Naive thymus-derived CD4-positive, alpha-beta T cell (primary cell): ENCODE measurements at regions not wholly inside any gene's neighbourhood (a gene's known extent, or its start where the extent isn't known, plus 50 kb on each side); places are given as distances from the start of the nearest gene placed in this dataset.

ENCODE experiments used
- ATAC-seq: fragments of 150-1000 bp; cut with Tn5 transposase; 2 replicates; pipeline ENCODE4 v1.10.0; 2021; ENCODE audit warnings: mild to moderate bottlenecking, moderate library complexity
- CTCF ChIA-PET: fragments of 350-600 bp; sonication (Branson Sonifier 250); formaldehyde crosslinking; loops from one replicate; lab custom pipeline; 2021; ENCODE audit warnings: antibody characterized with exemption; lab: Charles Lee
- POLR2A ChIA-PET: fragments of 350-600 bp; sonication (Branson Sonifier 250); formaldehyde crosslinking; loops from one replicate; lab custom pipeline; 2021; ENCODE audit warnings: antibody characterized with exemption, inconsistent platforms; lab: Charles Lee
- DNase-seq, 9 donors: peaks; one replicate each; pipeline versions ENCODE4 v3.0.0 to v3.0.0-alpha.2; 2020 to 2022; ENCODE audit warnings: mixed read lengths in 1 of 9
- H3K27ac ChIP-seq: one replicate; pipeline ENCODE4 v1.7.0; 2013; ENCODE audit warnings: mild to moderate bottlenecking, low read depth, low read length, moderate library complexity
- H3K27me3 ChIP-seq, 2 donors: one replicate each; pipeline ENCODE4 v1.7.0; 2013; ENCODE audit warnings: low read length in 2 of 2, mild to moderate bottlenecking in 2 of 2, moderate library complexity in 2 of 2; ENCODE audit not compliant: control insufficient read depth in 2 of 2, insufficient read depth in 2 of 2
- H3K36me3 ChIP-seq, 3 experiments: 1 replicate in 2 of 3; 2 replicates in 1 of 3; pipeline ENCODE4 v1.7.0; 2013; ENCODE audit warnings: low read length in 3 of 3, mild to moderate bottlenecking in 3 of 3, moderate library complexity in 1 of 3; ENCODE audit not compliant: insufficient read depth in 3 of 3, control insufficient read depth in 2 of 3
- H3K4me1 ChIP-seq, 2 donors: one replicate each; pipeline ENCODE4 v1.7.0; 2013; ENCODE audit warnings: low read length in 2 of 2, mild to moderate bottlenecking in 2 of 2, moderate library complexity in 1 of 2; ENCODE audit not compliant: control insufficient read depth in 2 of 2, insufficient read depth in 2 of 2
- H3K4me3 ChIP-seq: 2 replicates; pipeline ENCODE4 v1.7.0; 2013; ENCODE audit warnings: mild to moderate bottlenecking, low read length
- H3K9me3 ChIP-seq, 3 experiments: 1 replicate in 2 of 3; 2 replicates in 1 of 3; pipeline ENCODE4 v1.7.0; 2013; ENCODE audit warnings: low read length in 3 of 3; ENCODE audit not compliant: control insufficient read depth in 2 of 3
- H3K27ac Mint-ChIP-seq, 9 donors: one replicate each; pipeline ENCODE4 v1.8.0; 2020 to 2022; ENCODE audit warnings: mixed read lengths in 9 of 9, mild to moderate bottlenecking in 8 of 9, moderate library complexity in 5 of 9, inconsistent platforms in 2 of 9
- H3K27me3 Mint-ChIP-seq, 5 donors: one replicate each; pipeline ENCODE4 v1.8.0; 2021 to 2022; ENCODE audit warnings: mixed read lengths in 5 of 5, mild to moderate bottlenecking in 1 of 5
- H3K36me3 Mint-ChIP-seq, 5 donors: one replicate each; pipeline ENCODE4 v1.8.0; 2020 to 2022; ENCODE audit warnings: mixed read lengths in 5 of 5, mild to moderate bottlenecking in 3 of 5, inconsistent platforms in 1 of 5
- H3K4me1 Mint-ChIP-seq, 7 donors: one replicate each; pipeline ENCODE4 v1.8.0; 2020 to 2022; ENCODE audit warnings: mixed read lengths in 7 of 7, mild to moderate bottlenecking in 3 of 7, inconsistent platforms in 1 of 7
- H3K4me3 Mint-ChIP-seq, 10 donors: one replicate each; pipeline ENCODE4 v1.8.0; 2020 to 2022; ENCODE audit warnings: mild to moderate bottlenecking in 10 of 10, mixed read lengths in 10 of 10, moderate library complexity in 6 of 10, inconsistent platforms in 2 of 10
- H3K9me3 Mint-ChIP-seq, 11 donors: one replicate each; pipeline ENCODE4 v1.8.0; 2020 to 2022; ENCODE audit warnings: mixed read lengths in 11 of 11, mild to moderate bottlenecking in 4 of 11, inconsistent platforms in 1 of 11, moderate library complexity in 1 of 11
- intact Hi-C, 2 donors: fragments of 100-400 bp; cut with micrococcal nuclease; formaldehyde crosslinking; loops; one replicate each; pipeline ENCODE4 v1.15.1; 2023

GRCh38 chr7:21193895-21194294 lies 234.0 kb upstream of the SP4 start:
- H3K4me3 ChIP-seq = no peak overlapping the region
- H3K27me3 Mint-ChIP-seq = peaks cover 0 to 12% (median 3%) of the 10 kb centered on the region in 5 donors
- ATAC-seq = no peak
- CTCF ChIA-PET = no interaction called here
- no peaks in the 10 kb centered on the region for H3K36me3 ChIP-seq
- POLR2A ChIA-PET = no interaction called here
- intact Hi-C loops = no loop called here
- no peaks in the 10 kb centered on the region for H3K36me3 Mint-ChIP-seq
- no peaks in the 10 kb centered on the region for H3K9me3 ChIP-seq
- DNase-seq = no peak
- H3K4me1 ChIP-seq = no peaks in the 10 kb centered on the region
- H3K4me3 Mint-ChIP-seq = no peak overlapping the region
- no peak overlapping the region for H3K27ac Mint-ChIP-seq
- peaks cover 0 to 5% (median 0%) of the 10 kb centered on the region in 7 donors for H3K4me1 Mint-ChIP-seq
- H3K9me3 Mint-ChIP-seq = peaks cover 0 to 5% (median 0%) of the 10 kb centered on the region in 11 donors
- no peaks in the 10 kb centered on the region for H3K27me3 ChIP-seq
- no peak overlapping the region for H3K27ac ChIP-seq

- Histone ChIP-seq H3K36me3 (no peaks in the 10 kb centered on the region), H3K27ac (no peak overlapping the region), H3K27me3 (no peaks in the 10 kb centered on the region), H3K9me3 (no peaks in the 10 kb centered on the region), H3K4me1 (no peaks in the 10 kb centered on the region), H3K4me3 (no peak overlapping the region)
- intact Hi-C loops = no loop called here
- CTCF ChIA-PET = no interaction called here
- Mint-ChIP-seq H3K27me3 (peaks cover 0 to 3% (median 0%) of the 10 kb centered on the region in 5 donors), H3K4me1 (peaks cover 0 to 5% (median 0%) of the 10 kb centered on the region in 7 donors), H3K4me3 (no peak overlapping the region), H3K36me3 (no peaks in the 10 kb centered on the region), H3K27ac (no peak overlapping the region), H3K9me3 (peaks cover 0 to 5% (median 0%) of the 10 kb centered on the region in 11 donors)
- DNase-seq (no peak), ATAC-seq (no peak)
- POLR2A ChIA-PET = no interaction called here
These were observed 232.9 kb upstream of the SP4 start for GRCh38 chr7:21194936-21195335.

GRCh38 chr7:21198921-21199320 lies 229.0 kb upstream of the SP4 start:
- ATAC-seq (no peak), DNase-seq (no peak)
- Mint-ChIP-seq H3K4me1 (peaks cover 0 to 5% (median 0%) of the 10 kb centered on the region in 7 donors), H3K27ac (no peak overlapping the region), H3K9me3 (peaks cover 0 to 5% (median 0%) of the 10 kb centered on the region in 11 donors), H3K27me3 (peaks cover under 1 to 13% (median 7%) of the 10 kb centered on the region in 5 donors), H3K4me3 (no peak overlapping the region), H3K36me3 (peaks cover 0 to 3% (median 0%) of the 10 kb centered on the region in 5 donors)
- H3K9me3 ChIP-seq = no peaks in the 10 kb centered on the region
- H3K36me3 ChIP-seq = no peaks in the 10 kb centered on the region
- intact Hi-C loops = no loop called here
- H3K27me3 ChIP-seq = no peaks in the 10 kb centered on the region
- CTCF ChIA-PET = no interaction called here
- H3K4me3 ChIP-seq = no peak overlapping the region
- POLR2A ChIA-PET = no interaction called here
- no peak overlapping the region for H3K27ac ChIP-seq
- H3K4me1 ChIP-seq = no peaks in the 10 kb centered on the region

GRCh38 chr7:21200503-21200902 lies 227.4 kb upstream of the SP4 start:
- H3K4me3 ChIP-seq = no peak overlapping the region
- no peaks in the 10 kb centered on the region for H3K9me3 ChIP-seq
- H3K4me1 Mint-ChIP-seq = peaks cover 0 to 5% (median 0%) of the 10 kb centered on the region in 7 donors
- POLR2A ChIA-PET = no interaction called here
- no peak overlapping the region for H3K4me3 Mint-ChIP-seq
- DNase-seq (no peak), ATAC-seq (no peak)
- H3K27me3 ChIP-seq = no peaks in the 10 kb centered on the region
- H3K27ac ChIP-seq = no peak overlapping the region
- H3K4me1 ChIP-seq = no peaks in the 10 kb centered on the region
- intact Hi-C loops = no loop called here
- H3K9me3 Mint-ChIP-seq = peaks cover 0 to 5% (median 0%) of the 10 kb centered on the region in 11 donors
- H3K36me3 ChIP-seq = no peaks in the 10 kb centered on the region
- peaks cover 0 to 3% (median 0%) of the 10 kb centered on the region in 5 donors for H3K36me3 Mint-ChIP-seq
- H3K27me3 Mint-ChIP-seq = peaks cover 6 to 13% (median 11%) of the 10 kb centered on the region in 5 donors
- CTCF ChIA-PET = no interaction called here
- no peak overlapping the region for H3K27ac Mint-ChIP-seq

GRCh38 chr7:21214657-21215056 lies 213.2 kb upstream of the SP4 start:
- no peak overlapping the region for H3K4me3 ChIP-seq
- ChIA-PET CTCF (no interaction called here), POLR2A (interaction anchor here (0.6 kb wide), 1 partner anchor 10 kb away, joined by 3 read pairs; no protein-coding TSS in a partner anchor)
- H3K27me3 ChIP-seq = no peaks in the 10 kb centered on the region
- Mint-ChIP-seq H3K4me3 (no peak overlapping the region), H3K9me3 (peaks cover 0 to 3% (median 0%) of the 10 kb centered on the region in 11 donors), H3K36me3 (peaks cover 0 to 3% (median 0%) of the 10 kb centered on the region in 5 donors), H3K27ac (no peak overlapping the region), H3K4me1 (peaks cover 0 to 3% (median 0%) of the 10 kb centered on the region in 7 donors), H3K27me3 (peaks cover 10 to 22% (median 20%) of the 10 kb centered on the region in 5 donors)
- no peak for DNase-seq
- no peaks in the 10 kb centered on the region for H3K4me1 ChIP-seq
- H3K36me3 ChIP-seq = no peaks in the 10 kb centered on the region
- no peaks in the 10 kb centered on the region for H3K9me3 ChIP-seq
- no peak overlapping the region for H3K27ac ChIP-seq
- intact Hi-C loops = no loop called here
- ATAC-seq = no peak

GRCh38 chr7:21215307-21215706 lies 212.6 kb upstream of the SP4 start:
- CTCF ChIA-PET = no interaction called here
- Histone ChIP-seq H3K9me3 (no peaks in the 10 kb centered on the region), H3K4me1 (no peaks in the 10 kb centered on the region), H3K4me3 (no peak overlapping the region), H3K27me3 (no peaks in the 10 kb centered on the region), H3K27ac (no peak overlapping the region), H3K36me3 (no peaks in the 10 kb centered on the region)
- Mint-ChIP-seq H3K27me3 (peaks cover 7 to 22% (median 13%) of the 10 kb centered on the region in 5 donors), H3K27ac (no peak overlapping the region), H3K4me3 (no peak overlapping the region), H3K9me3 (peaks cover 0 to 3% (median 0%) of the 10 kb centered on the region in 11 donors), H3K36me3 (peaks cover 0 to 3% (median 0%) of the 10 kb centered on the region in 5 donors), H3K4me1 (peaks cover 0 to 3% (median 0%) of the 10 kb centered on the region in 7 donors)
- intact Hi-C loops = no loop called here
- DNase-seq (no peak), ATAC-seq (no peak)
- POLR2A ChIA-PET = interaction anchor here (0.6 kb wide), 1 partner anchor 10 kb away, joined by 3 read pairs; no protein-coding TSS in a partner anchor

- H3K4me3 Mint-ChIP-seq = no peak overlapping the region
These were observed 210.5 kb upstream of the SP4 start for GRCh38 chr7:21217365-21217764.

More at GRCh38 chr7:21217365-21217764, 210.5 kb upstream of the SP4 start:
- intact Hi-C loops = no loop called here
- Histone ChIP-seq H3K4me1 (no peaks in the 10 kb centered on the region), H3K36me3 (no peaks in the 10 kb centered on the region), H3K27me3 (no peaks in the 10 kb centered on the region), H3K27ac (no peak overlapping the region), H3K4me3 (no peak overlapping the region), H3K9me3 (no peaks in the 10 kb centered on the region)
- POLR2A ChIA-PET = no interaction called here
- Mint-ChIP-seq H3K4me1 (peaks cover 0 to 3% (median 0%) of the 10 kb centered on the region in 7 donors), H3K27me3 (peaks cover 0 to 17% (median 4%) of the 10 kb centered on the region in 5 donors), H3K36me3 (no peaks in the 10 kb centered on the region), H3K27ac (no peak overlapping the region), H3K9me3 (peaks cover 0 to 2% (median 0%) of the 10 kb centered on the region in 11 donors)
- CTCF ChIA-PET = no interaction called here
- ATAC-seq = no peak
- DNase-seq = no peak
